ENCODE measurements at regions not wholly inside any gene's neighbourhood (a gene's known extent, or its start where the extent isn't known, plus 50 kb on each side); places are given as distances from the start of the nearest gene placed in this dataset.
"Not testable (repeated sequence)": the region's sequence is repeated elsewhere in the genome, so short reads cannot be mapped to it uniquely, and the experiment has no call there.

- not testable (repeated sequence) for DNase-seq
Observed at GRCh38 chr13:58385336-58385735, 753.8 kb downstream of the PCDH17 start.

- no peak for DNase-seq
Observed at GRCh38 chr13:58397596-58398387, 766.2 kb downstream of the PCDH17 start.

- no peak for DNase-seq
Observed at GRCh38 chr13:58399263-58399662, 767.7 kb downstream of the PCDH17 start.

- DNase-seq, result no peak
Observed at GRCh38 chr13:58406545-58406944, 775.0 kb downstream of the PCDH17 start.

- no peak for DNase-seq
Observed at GRCh38 chr13:58429917-58430316, 798.4 kb downstream of the PCDH17 start.

- no peak for DNase-seq
Observed at GRCh38 chr13:58434943-58435342, 803.4 kb downstream of the PCDH17 start.

- DNase-seq, result no peak
Observed at GRCh38 chr13:58437427-58437826, 805.9 kb downstream of the PCDH17 start.

GRCh38 chr13:58446979-58447378, 815.4 kb downstream of the PCDH17 start:
- no peak for DNase-seq

GRCh38 chr13:58452123-58452623, 820.6 kb downstream of the PCDH17 start:
- no peak for DNase-seq

GRCh38 chr13:58455094-58455493, 823.5 kb downstream of the PCDH17 start:
- DNase-seq, result no peak

GRCh38 chr13:58461217-58461616, 829.7 kb downstream of the PCDH17 start:
- DNase-seq, result no peak

GRCh38 chr13:58463841-58464240, 832.3 kb downstream of the PCDH17 start:
- DNase-seq, result no peak

GRCh38 chr13:58467176-58467575, 835.6 kb downstream of the PCDH17 start:
- DNase-seq, result no peak

GRCh38 chr13:58472483-58472882, 840.9 kb downstream of the PCDH17 start:
- DNase-seq, result no peak

- no peak for DNase-seq
Observed at GRCh38 chr13:58474581-58474980, 843.0 kb downstream of the PCDH17 start.

- DNase-seq, result no peak
Observed at GRCh38 chr13:58476206-58476918, 844.8 kb downstream of the PCDH17 start.

- DNase-seq, result no peak
Observed at GRCh38 chr13:58478858-58479257, 847.3 kb downstream of the PCDH17 start.

- DNase-seq, result no peak
Observed at GRCh38 chr13:58480061-58480460, 848.5 kb downstream of the PCDH17 start.

- DNase-seq, result no peak
Observed at GRCh38 chr13:58488251-58488650, 856.7 kb downstream of the PCDH17 start.

- DNase-seq, result no peak
Observed at GRCh38 chr13:58495668-58496067, 864.1 kb downstream of the PCDH17 start.

GRCh38 chr13:58500938-58501337, 869.4 kb downstream of the PCDH17 start:
- DNase-seq, result no peak

GRCh38 chr13:58504202-58504700, 872.7 kb downstream of the PCDH17 start:
- not testable (repeated sequence) for DNase-seq

- not testable (repeated sequence) for DNase-seq
Observed at GRCh38 chr13:58505262-58505920, 873.8 kb downstream of the PCDH17 start.
